GM23248 (cell line): ENCODE measurements at regions not wholly inside any gene's neighbourhood (a gene's known extent, or its start where the extent isn't known, plus 50 kb on each side); places are given as distances from the start of the nearest gene placed in this dataset.
"Not testable (repeated sequence)": the region's sequence is repeated elsewhere in the genome, so short reads cannot be mapped to it uniquely, and the experiment has no call there.

Experiments
- DNase-seq: peaks from one replicate; pipeline ENCODE4 v3.0.0-alpha.2; 2015
- H2AFZ ChIP-seq: fragments of 200-600 bp; sonication (generic); 2 replicates; pipeline ENCODE4 v1.6.1; 2016; ENCODE audit warnings: antibody characterized with exemption
- H3F3A ChIP-seq: fragments of 200-600 bp; sonication (generic); 2 replicates; pipeline ENCODE4 v1.6.1; 2016; ENCODE audit warnings: mild to moderate bottlenecking, antibody characterized with exemption, mixed run types; ENCODE audit not compliant: insufficient read depth
- H3K27ac ChIP-seq: fragments of 200-600 bp; sonication (generic); 2 replicates; pipeline ENCODE4 v1.5.1; 2016; ENCODE audit warnings: mild to moderate bottlenecking
- H3K27me3 ChIP-seq: fragments of 200-600 bp; sonication (generic); replicated peaks from 2 replicates; pipeline ENCODE4 v1.6.1; 2016; ENCODE audit warnings: mild to moderate bottlenecking; ENCODE audit not compliant: insufficient read depth
- H3K36me3 ChIP-seq: fragments of 200-600 bp; sonication (generic); 2 replicates; pipeline ENCODE4 v1.6.1; 2016; ENCODE audit warnings: low read depth, mild to moderate bottlenecking
- H3K4me1 ChIP-seq: fragments of 200-600 bp; sonication (generic); 2 replicates; pipeline ENCODE4 v1.6.1; 2016; ENCODE audit warnings: mild to moderate bottlenecking; ENCODE audit not compliant: insufficient read depth
- H3K4me2 ChIP-seq: fragments of 200-600 bp; sonication (generic); one replicate; pipeline ENCODE4 v1.6.1; 2016; ENCODE audit warnings: mild to moderate bottlenecking; ENCODE audit not compliant: unreplicated experiment
- H3K4me3 ChIP-seq: fragments of 200-600 bp; sonication (generic); 2 replicates; pipeline ENCODE4 v1.5.1; 2016; ENCODE audit warnings: mild to moderate bottlenecking
- H3K79me2 ChIP-seq: fragments of 200-600 bp; sonication (generic); 2 replicates; pipeline ENCODE4 v1.6.1; 2016; ENCODE audit warnings: mild to moderate bottlenecking; ENCODE audit not compliant: insufficient read depth
- H3K9ac ChIP-seq: fragments of 200-600 bp; sonication (generic); 2 replicates; pipeline ENCODE4 v1.6.1; 2016; ENCODE audit warnings: mild to moderate bottlenecking
- H3K9me2 ChIP-seq: fragments of 200-600 bp; sonication (generic); 2 replicates; pipeline ENCODE4 v1.6.1; 2016; ENCODE audit warnings: mixed run types, mild to moderate bottlenecking, moderate library complexity; ENCODE audit not compliant: insufficient read depth
- H3K9me3 ChIP-seq: fragments of 200-600 bp; sonication (generic); one replicate; pipeline ENCODE4 v1.6.1; 2017; ENCODE audit warnings: low read depth
- H4K20me1 ChIP-seq: fragments of 200-600 bp; sonication (generic); 2 replicates; pipeline ENCODE4 v1.6.0; 2016; ENCODE audit not compliant: insufficient read depth
- EZH2 ChIP-seq: fragments of 200-600 bp; sonication (generic); IDR thresholded peaks from 2 replicates; pipeline ENCODE4 v1.6.1; 2018; ENCODE audit warnings: antibody characterized with exemption, mild to moderate bottlenecking; ENCODE audit not compliant: insufficient read depth, poor library complexity, severe bottlenecking
- EZH2phosphoT487 ChIP-seq: fragments of 200-600 bp; sonication (generic); IDR thresholded peaks from 2 replicates; pipeline ENCODE4 v1.6.1; 2018; ENCODE audit warnings: antibody characterized with exemption, moderate library complexity, mild to moderate bottlenecking, low read depth; ENCODE audit not compliant: insufficient read depth
- WGBS, 2 experiments: methylation state at CpG; one replicate each; pipeline ENCODE4 v1.1.6; 2015 to 2017; ENCODE audit warnings: low lambda C conversion rate in 2 of 2, low coverage in 1 of 2; ENCODE audit errors: missing lambda C conversion rate in 2 of 2; 5-methylcytosine and 5-hydroxymethylcytosine counted together
- in situ Hi-C: fragments of 300-500 bp; cut with MboI; formaldehyde crosslinking; loops from 2 replicates; pipeline ENCODE4 v1.15.0; 2020

DNA sequence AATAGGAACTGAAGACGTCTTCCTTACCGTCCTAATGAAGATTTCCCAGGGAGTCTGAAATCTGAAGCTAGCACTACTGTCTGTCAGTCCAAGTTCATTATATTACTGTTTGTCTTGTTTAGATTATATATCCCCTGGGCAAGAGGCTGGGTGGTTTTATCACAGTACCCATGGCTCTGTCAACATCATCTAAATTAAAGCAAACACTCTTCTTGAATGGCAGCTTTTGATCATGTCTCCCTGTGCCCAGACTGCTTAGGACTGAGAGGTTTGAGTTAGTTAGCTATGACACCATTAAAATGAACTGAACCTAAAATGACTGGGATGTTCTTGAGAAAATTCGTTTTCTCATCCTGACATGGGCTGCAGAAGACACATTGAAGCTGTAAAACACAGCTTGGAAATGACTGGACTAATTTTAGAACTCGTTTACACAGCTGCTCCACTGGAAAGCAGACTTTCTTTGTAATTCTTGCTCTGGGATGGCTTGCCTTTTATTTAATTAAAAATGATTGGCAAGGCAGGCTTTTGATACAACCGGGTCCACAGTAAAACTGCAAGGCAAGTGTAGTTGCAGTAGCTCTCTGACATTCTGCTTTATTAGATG lies 243.5 kb downstream of the MFSD1 start:
- WGBS, 2 experiments, result 23 to 26% methylated on average over 5 of the region's 5 CpGs
- no peak for DNase-seq
- Histone ChIP-seq H3K27ac (no peak overlapping the region), H3K4me2 (no peak overlapping the region), H3K27me3 (no peaks in the 10 kb centered on the region; the same call in 1 of the 2 replicates), H3F3A (no peaks in the 10 kb centered on the region), H3K4me3 (no peak overlapping the region), H3K79me2 (no peaks in the 10 kb centered on the region), H3K36me3 (no peaks in the 10 kb centered on the region), H2AFZ (no peak overlapping the region; the same call in 1 of the 2 replicates), H3K9me3 (no peaks in the 10 kb centered on the region), H3K9ac (no peak overlapping the region), H3K9me2 (no peaks in the 10 kb centered on the region), H4K20me1 (no peaks in the 10 kb centered on the region), H3K4me1 (no peaks in the 10 kb centered on the region)
- TF ChIP-seq EZH2 (no peak), EZH2phosphoT487 (no peak)
- in situ Hi-C loops, result no loop called here

DNA sequence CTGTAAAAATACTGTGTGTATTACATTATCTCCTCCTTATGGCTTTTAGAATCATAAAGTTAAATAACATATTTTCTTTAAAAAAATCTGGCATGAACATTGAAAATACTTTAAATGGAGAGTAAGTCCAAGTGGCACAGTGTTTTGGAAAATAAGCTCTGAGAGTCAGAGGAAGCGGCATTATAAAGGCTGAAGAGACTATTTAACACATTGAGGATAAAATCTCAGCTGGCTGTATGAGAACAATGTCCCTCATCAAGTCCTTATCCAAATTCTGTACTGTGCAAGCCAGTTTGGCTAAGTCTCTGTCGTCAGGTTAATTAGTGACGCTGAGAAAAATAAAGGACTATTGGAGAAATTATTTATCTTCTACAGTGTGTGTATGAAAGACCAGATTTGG lies 245.5 kb downstream of the MFSD1 start:
- Histone ChIP-seq H3K36me3 (no peaks in the 10 kb centered on the region), H2AFZ (no peak overlapping the region), H3K4me3 (no peak overlapping the region), H3K27me3 (no peaks in the 10 kb centered on the region; the same call in 1 of the 2 replicates), H3K79me2 (no peaks in the 10 kb centered on the region), H3K4me1 (no peaks in the 10 kb centered on the region), H3F3A (no peaks in the 10 kb centered on the region), H3K4me2 (no peak overlapping the region), H3K9ac (no peak overlapping the region), H4K20me1 (no peaks in the 10 kb centered on the region), H3K9me2 (no peaks in the 10 kb centered on the region), H3K27ac (no peak overlapping the region), H3K9me3 (no peaks in the 10 kb centered on the region)
- no peak for DNase-seq
- TF ChIP-seq EZH2phosphoT487 (no peak), EZH2 (no peak)
- in situ Hi-C loops, result no loop called here
- 66% methylated on average over 3 of the region's 3 CpGs for WGBS, 2 experiments

GRCh38 chr3:159052494-159052893 lies 250.6 kb downstream of the MFSD1 start:
- H4K20me1 ChIP-seq, H3K36me3 ChIP-seq, H3K4me3 ChIP-seq, H3K4me1 ChIP-seq, H3K79me2 ChIP-seq, H3K9me3 ChIP-seq, H3K27me3 ChIP-seq, DNase-seq, H3K27ac ChIP-seq, H3F3A ChIP-seq, H3K4me2 ChIP-seq, H2AFZ ChIP-seq, H3K9me2 ChIP-seq, in situ Hi-C loops, H3K9ac ChIP-seq: not testable (repeated sequence)
- WGBS, 2 experiments, result 34 to 39% methylated on average over 1 of the region's 1 CpG

- in situ Hi-C loops, result no loop called here
- Histone ChIP-seq H3F3A (no peaks in the 10 kb centered on the region), H3K27ac (no peak overlapping the region), H3K4me1 (no peaks in the 10 kb centered on the region; the same call in 1 of the 2 replicates), H3K9me3 (no peaks in the 10 kb centered on the region), H3K9me2 (no peaks in the 10 kb centered on the region), H3K4me2 (no peak overlapping the region), H4K20me1 (no peaks in the 10 kb centered on the region), H3K27me3 (no peaks in the 10 kb centered on the region; the same call in 1 of the 2 replicates), H3K36me3 (no peaks in the 10 kb centered on the region), H2AFZ (no peak overlapping the region), H3K79me2 (no peaks in the 10 kb centered on the region), H3K4me3 (no peak overlapping the region), H3K9ac (no peak overlapping the region)
- DNase-seq, result peak; percentile 10
- no peak for TF ChIP-seq EZH2
Measured at GRCh38 chr3:159057621-159058020, 255.8 kb downstream of the MFSD1 start.

- no peak overlapping the region for H2AFZ ChIP-seq
- no peaks in the 10 kb centered on the region for H4K20me1 ChIP-seq
- DNase-seq, result no peak
- in situ Hi-C loops, result no loop called here
- H3K9me2 ChIP-seq, result no peaks in the 10 kb centered on the region
- H3K4me2 ChIP-seq, result no peak overlapping the region
- no peaks in the 10 kb centered on the region for H3K9me3 ChIP-seq
- TF ChIP-seq EZH2 (no peak), EZH2phosphoT487 (no peak)
- no peak overlapping the region for H3K9ac ChIP-seq
- no peaks in the 10 kb centered on the region; the same call in 1 of the 2 replicates for H3K27me3 ChIP-seq
- no peaks in the 10 kb centered on the region; the same call in 1 of the 2 replicates for H3K4me1 ChIP-seq
- H3F3A ChIP-seq, result no peaks in the 10 kb centered on the region
- no peak overlapping the region for H3K4me3 ChIP-seq
- no peaks in the 10 kb centered on the region for H3K36me3 ChIP-seq
- WGBS, 2 experiments, result 70 to 73% methylated on average over 3 of the region's 3 CpGs
- H3K27ac ChIP-seq, result no peak overlapping the region
- H3K79me2 ChIP-seq, result no peaks in the 10 kb centered on the region
Measured at GRCh38 chr3:159058859-159059258, 257.0 kb downstream of the MFSD1 start.
